SK-N-SH treated with all-trans-retinoic acid at 6 μM for 48 hours (cell line): ENCODE measurements at regions not wholly inside any gene's neighbourhood (a gene's known extent, or its start where the extent isn't known, plus 50 kb on each side); places are given as distances from the start of the nearest gene placed in this dataset.

Experiments used
- CREB5 ChIP-seq: fragments of 250-450 bp; sonication (Bioruptor Pico); IDR thresholded peaks from 2 replicates; pipeline ENCODE4 v1.5.1; 2020; ENCODE audit warnings: low read depth, mild to moderate bottlenecking, moderate library complexity
- ESRRG ChIP-seq: fragments of 250-450 bp; sonication (Bioruptor Pico); IDR thresholded peaks from 2 replicates; pipeline ENCODE4 v1.6.1; 2021; ENCODE audit warnings: mild to moderate bottlenecking
- GLIS3 ChIP-seq: fragments of 250-450 bp; sonication (Bioruptor Pico); IDR thresholded peaks from 2 replicates; pipeline ENCODE4 v1.5.0; 2020; ENCODE audit warnings: mild to moderate bottlenecking, moderate library complexity
- PPARA ChIP-seq: fragments of 250-450 bp; sonication (Bioruptor Pico); IDR thresholded peaks from 2 replicates; pipeline ENCODE4 v1.5.0; 2020; ENCODE audit warnings: mild to moderate bottlenecking, borderline replicate concordance
- RARB ChIP-seq: fragments of 250-450 bp; sonication (Bioruptor Pico); IDR thresholded peaks from 2 replicates; pipeline ENCODE4 v1.8.0; 2021; ENCODE audit warnings: mild to moderate bottlenecking, moderate library complexity
- SNAI2 ChIP-seq: fragments of 250-450 bp; sonication (Bioruptor Pico); IDR thresholded peaks from 2 replicates; pipeline ENCODE4 v1.5.0; 2020; ENCODE audit warnings: mild to moderate bottlenecking, moderate library complexity
- TCF4 ChIP-seq: fragments of 250-450 bp; sonication (Bioruptor Pico); IDR thresholded peaks from 2 replicates; pipeline ENCODE4 v1.8.0; 2021; ENCODE audit warnings: mild to moderate bottlenecking, moderate library complexity, borderline replicate concordance
- ZFP3 ChIP-seq: fragments of 250-450 bp; sonication (Bioruptor Pico); IDR thresholded peaks from 2 replicates; pipeline ENCODE4 v1.5.0; 2020; ENCODE audit warnings: mild to moderate bottlenecking, moderate library complexity
- ZNF565 ChIP-seq: fragments of 450-650 bp; formaldehyde crosslinking; conservative IDR thresholded peaks from 2 replicates; pipeline ENCODE4 v1.5.0; 2020; ENCODE audit warnings: low read depth, mild to moderate bottlenecking, moderate library complexity
- TF ChIP-seq, protein P1 (sequence below): fragments of 250-450 bp; sonication (Bioruptor Pico); IDR thresholded peaks from 2 replicates; pipeline ENCODE4 v1.8.0; 2021; ENCODE audit warnings: low read depth, mild to moderate bottlenecking, moderate library complexity, borderline replicate concordance
- TF ChIP-seq, protein P2 (sequence below): fragments of 250-450 bp; sonication (Bioruptor Pico); IDR thresholded peaks from 2 replicates; pipeline ENCODE4 v1.8.0; 2020; ENCODE audit warnings: mild to moderate bottlenecking, moderate library complexity, borderline replicate concordance

DNA sequence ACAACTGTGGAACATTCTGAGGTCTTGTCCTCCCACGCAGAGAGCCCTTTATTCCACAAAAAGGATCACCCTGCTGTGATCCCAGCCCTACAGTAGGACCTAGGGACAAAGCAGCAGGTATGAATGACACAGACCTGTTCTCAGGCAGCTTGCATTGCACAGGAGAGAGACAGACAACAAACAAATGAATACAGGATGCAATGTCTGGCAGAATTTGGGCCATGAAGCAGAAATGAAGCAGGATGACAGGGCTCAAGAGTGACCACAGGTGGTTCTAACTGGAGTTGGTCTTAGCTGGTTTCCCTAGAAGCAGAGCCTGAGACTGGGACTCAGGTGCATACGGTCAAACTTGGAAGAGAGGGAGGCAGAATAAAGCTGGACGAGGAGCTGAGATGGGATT, 388.8 kb downstream of the CDK5RAP2 start:
- TF ChIP-seq ZNF565 (CRISPR knock-in tag) (no peak), GLIS3 (CRISPR knock-in tag) (no peak), TCF4 (CRISPR knock-in tag) (no peak), RARB (no peak), SNAI2 (CRISPR knock-in tag) (no peak), ZFP3 (CRISPR knock-in tag) (no peak), CREB5 (CRISPR knock-in tag) (no peak), PPARA (CRISPR knock-in tag) (no peak), ESRRG (CRISPR knock-in tag) (no peak)
- TF ChIP-seq, protein P1, sequence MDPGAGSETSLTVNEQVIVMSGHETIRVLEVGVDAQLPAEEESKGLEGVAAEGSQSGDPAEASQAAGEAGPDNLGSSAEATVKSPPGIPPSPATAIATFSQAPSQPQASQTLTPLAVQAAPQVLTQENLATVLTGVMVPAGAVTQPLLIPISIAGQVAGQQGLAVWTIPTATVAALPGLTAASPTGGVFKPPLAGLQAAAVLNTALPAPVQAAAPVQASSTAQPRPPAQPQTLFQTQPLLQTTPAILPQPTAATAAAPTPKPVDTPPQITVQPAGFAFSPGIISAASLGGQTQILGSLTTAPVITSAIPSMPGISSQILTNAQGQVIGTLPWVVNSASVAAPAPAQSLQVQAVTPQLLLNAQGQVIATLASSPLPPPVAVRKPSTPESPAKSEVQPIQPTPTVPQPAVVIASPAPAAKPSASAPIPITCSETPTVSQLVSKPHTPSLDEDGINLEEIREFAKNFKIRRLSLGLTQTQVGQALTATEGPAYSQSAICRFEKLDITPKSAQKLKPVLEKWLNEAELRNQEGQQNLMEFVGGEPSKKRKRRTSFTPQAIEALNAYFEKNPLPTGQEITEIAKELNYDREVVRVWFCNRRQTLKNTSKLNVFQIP: no peak
- TF ChIP-seq, protein P2, sequence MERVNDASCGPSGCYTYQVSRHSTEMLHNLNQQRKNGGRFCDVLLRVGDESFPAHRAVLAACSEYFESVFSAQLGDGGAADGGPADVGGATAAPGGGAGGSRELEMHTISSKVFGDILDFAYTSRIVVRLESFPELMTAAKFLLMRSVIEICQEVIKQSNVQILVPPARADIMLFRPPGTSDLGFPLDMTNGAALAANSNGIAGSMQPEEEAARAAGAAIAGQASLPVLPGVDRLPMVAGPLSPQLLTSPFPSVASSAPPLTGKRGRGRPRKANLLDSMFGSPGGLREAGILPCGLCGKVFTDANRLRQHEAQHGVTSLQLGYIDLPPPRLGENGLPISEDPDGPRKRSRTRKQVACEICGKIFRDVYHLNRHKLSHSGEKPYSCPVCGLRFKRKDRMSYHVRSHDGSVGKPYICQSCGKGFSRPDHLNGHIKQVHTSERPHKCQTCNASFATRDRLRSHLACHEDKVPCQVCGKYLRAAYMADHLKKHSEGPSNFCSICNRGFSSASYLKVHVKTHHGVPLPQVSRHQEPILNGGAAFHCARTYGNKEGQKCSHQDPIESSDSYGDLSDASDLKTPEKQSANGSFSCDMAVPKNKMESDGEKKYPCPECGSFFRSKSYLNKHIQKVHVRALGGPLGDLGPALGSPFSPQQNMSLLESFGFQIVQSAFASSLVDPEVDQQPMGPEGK (CRISPR knock-in tag): no peak
